ENCODE measurements at regions not wholly inside any gene's neighbourhood (a gene's known extent, or its start where the extent isn't known, plus 50 kb on each side); places are given as distances from the start of the nearest gene placed in this dataset.

DNA sequence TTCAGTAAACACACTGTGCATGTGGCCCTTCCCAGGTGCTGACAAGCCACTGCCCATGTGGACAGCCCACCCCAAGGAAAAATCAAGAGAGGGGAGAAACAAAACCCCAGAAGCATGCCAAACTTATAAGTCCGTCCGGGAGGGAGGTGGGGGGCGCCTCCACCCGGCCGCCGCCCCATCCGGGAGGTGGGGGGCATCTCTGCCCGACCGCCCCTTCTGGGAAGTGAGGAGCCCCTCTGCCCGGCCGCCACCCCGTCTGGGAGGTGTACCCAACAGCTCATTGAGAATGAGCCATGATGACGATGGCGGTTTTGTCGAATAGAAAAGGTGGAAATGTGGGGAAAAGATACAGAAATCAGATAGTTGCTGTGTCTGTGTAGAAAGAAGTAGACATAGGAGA is 53.8 kb upstream of the C2CD4B start:
- Histone ChIP-seq H3K9me3 (ENCODE audit: control insufficient read depth, insufficient read depth, low read depth, low read length) (no peaks in the 10 kb centered on the region), H3K4me2 (ENCODE audit: extremely low read depth, insufficient read depth, low read length) (no peak overlapping the region), H3K27me3 (ENCODE audit: control insufficient read depth, insufficient read depth, low read length) (no peaks in the 10 kb centered on the region), H3K27ac (ENCODE audit: insufficient read depth, low read length) (no peak overlapping the region), H3K4me3 (replicated peaks in 1 of 4; ENCODE audit: control extremely low read depth in 1 of 4, insufficient read depth in 1 of 4, low read depth in 3 of 4, low read length in 4 of 4) (no peak overlapping the region), H3K4me1 (ENCODE audit: control insufficient read depth, extremely low read depth, insufficient read depth, low read length) (no peaks in the 10 kb centered on the region), H3K36me3 (ENCODE audit: control insufficient read depth, insufficient read depth, low read length) (no peaks in the 10 kb centered on the region), H4K20me1 (ENCODE audit: control insufficient read depth, extremely low read depth, insufficient read depth, low read length) (no peaks in the 10 kb centered on the region), H2AFZ (ENCODE audit: low read length) (no peak overlapping the region), H3K79me2 (ENCODE audit: control insufficient read depth, insufficient read depth, low read length) (no peaks in the 10 kb centered on the region), H3K9ac (ENCODE audit: insufficient read depth, low read length) (no peak overlapping the region)
- DNase-seq (ENCODE audit: low read depth in 2 of 2), result no peak
- no peak for TF ChIP-seq EZH2 (IDR thresholded peaks at IDR 0.05; ENCODE audit: low read length, missing control alignments)
- TF ChIP-seq, protein P1, sequence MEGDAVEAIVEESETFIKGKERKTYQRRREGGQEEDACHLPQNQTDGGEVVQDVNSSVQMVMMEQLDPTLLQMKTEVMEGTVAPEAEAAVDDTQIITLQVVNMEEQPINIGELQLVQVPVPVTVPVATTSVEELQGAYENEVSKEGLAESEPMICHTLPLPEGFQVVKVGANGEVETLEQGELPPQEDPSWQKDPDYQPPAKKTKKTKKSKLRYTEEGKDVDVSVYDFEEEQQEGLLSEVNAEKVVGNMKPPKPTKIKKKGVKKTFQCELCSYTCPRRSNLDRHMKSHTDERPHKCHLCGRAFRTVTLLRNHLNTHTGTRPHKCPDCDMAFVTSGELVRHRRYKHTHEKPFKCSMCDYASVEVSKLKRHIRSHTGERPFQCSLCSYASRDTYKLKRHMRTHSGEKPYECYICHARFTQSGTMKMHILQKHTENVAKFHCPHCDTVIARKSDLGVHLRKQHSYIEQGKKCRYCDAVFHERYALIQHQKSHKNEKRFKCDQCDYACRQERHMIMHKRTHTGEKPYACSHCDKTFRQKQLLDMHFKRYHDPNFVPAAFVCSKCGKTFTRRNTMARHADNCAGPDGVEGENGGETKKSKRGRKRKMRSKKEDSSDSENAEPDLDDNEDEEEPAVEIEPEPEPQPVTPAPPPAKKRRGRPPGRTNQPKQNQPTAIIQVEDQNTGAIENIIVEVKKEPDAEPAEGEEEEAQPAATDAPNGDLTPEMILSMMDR (conservative IDR thresholded peaks at IDR 0.05 in 1 of 2, IDR thresholded peaks at IDR 0.05 in 1 of 2; ENCODE audit: low read depth in 1 of 2, low read length in 2 of 2), result no peak

DNA sequence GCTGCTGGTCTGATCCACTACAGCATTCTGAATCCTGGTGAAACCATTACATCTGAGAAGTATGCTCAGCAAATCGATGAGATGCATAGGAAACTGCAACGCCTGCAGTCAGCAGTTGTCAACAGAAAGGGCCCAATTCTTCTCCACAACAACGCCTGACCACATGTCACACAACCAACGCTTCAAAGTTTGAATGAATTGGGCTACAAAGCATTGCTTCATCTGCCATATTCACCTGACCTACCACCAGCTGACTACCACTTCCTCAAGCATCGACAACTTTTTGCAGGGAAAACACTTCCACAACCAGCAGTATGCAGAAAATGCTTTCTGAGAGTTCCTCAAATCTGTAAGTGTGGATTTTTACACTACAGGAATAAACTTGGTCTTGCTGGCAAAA is 54.7 kb upstream of the C2CD4B start:
- Histone ChIP-seq H3K4me1 (ENCODE audit: control insufficient read depth, extremely low read depth, insufficient read depth, low read length) (no peaks in the 10 kb centered on the region), H3K27ac (ENCODE audit: insufficient read depth, low read length) (no peak overlapping the region), H2AFZ (ENCODE audit: low read length) (no peak overlapping the region), H3K27me3 (ENCODE audit: control insufficient read depth, insufficient read depth, low read length) (no peaks in the 10 kb centered on the region), H4K20me1 (ENCODE audit: control insufficient read depth, extremely low read depth, insufficient read depth, low read length) (no peaks in the 10 kb centered on the region), H3K79me2 (ENCODE audit: control insufficient read depth, insufficient read depth, low read length) (no peaks in the 10 kb centered on the region), H3K4me3 (replicated peaks in 1 of 4; ENCODE audit: control extremely low read depth in 1 of 4, insufficient read depth in 1 of 4, low read depth in 3 of 4, low read length in 4 of 4) (no peak overlapping the region), H3K9ac (ENCODE audit: insufficient read depth, low read length) (no peak overlapping the region), H3K4me2 (ENCODE audit: extremely low read depth, insufficient read depth, low read length) (no peak overlapping the region), H3K36me3 (ENCODE audit: control insufficient read depth, insufficient read depth, low read length) (no peaks in the 10 kb centered on the region), H3K9me3 (ENCODE audit: control insufficient read depth, insufficient read depth, low read depth, low read length) (no peaks in the 10 kb centered on the region)
- no peak for DNase-seq (ENCODE audit: low read depth in 2 of 2)
- no peak for TF ChIP-seq EZH2 (IDR thresholded peaks at IDR 0.05; ENCODE audit: low read length, missing control alignments)
- TF ChIP-seq, protein P1 (conservative IDR thresholded peaks at IDR 0.05 in 1 of 2, IDR thresholded peaks at IDR 0.05 in 1 of 2; ENCODE audit: low read depth in 1 of 2, low read length in 2 of 2), result no peak

DNA sequence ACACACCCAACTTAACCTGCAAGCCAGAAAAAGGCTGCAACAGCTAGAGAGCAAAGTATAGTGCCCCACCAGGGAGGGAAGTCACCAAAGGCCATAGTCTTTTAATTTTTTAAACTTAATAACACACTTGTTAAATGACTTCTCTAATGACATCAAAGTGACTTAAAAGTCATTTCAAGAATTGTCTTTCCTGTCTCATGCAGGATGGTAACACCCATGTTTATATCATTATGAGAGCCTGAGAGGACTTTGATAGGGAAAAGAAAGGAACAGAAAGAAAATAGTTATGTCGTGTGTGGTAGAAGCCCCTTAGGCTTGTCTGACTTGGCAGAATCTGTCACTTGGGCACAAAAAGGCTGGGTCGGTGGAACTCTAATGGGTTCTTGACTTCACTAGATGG is 57.9 kb upstream of the C2CD4B start:
- TF ChIP-seq, protein P1 (conservative IDR thresholded peaks at IDR 0.05 in 1 of 2, IDR thresholded peaks at IDR 0.05 in 1 of 2; ENCODE audit: low read depth in 1 of 2, low read length in 2 of 2), result no peak
- no peak for TF ChIP-seq EZH2 (IDR thresholded peaks at IDR 0.05; ENCODE audit: low read length, missing control alignments)
- Histone ChIP-seq H3K36me3 (ENCODE audit: control insufficient read depth, insufficient read depth, low read length) (no peaks in the 10 kb centered on the region), H3K79me2 (ENCODE audit: control insufficient read depth, insufficient read depth, low read length) (no peaks in the 10 kb centered on the region), H3K4me2 (ENCODE audit: extremely low read depth, insufficient read depth, low read length) (no peak overlapping the region), H3K9ac (ENCODE audit: insufficient read depth, low read length) (no peak overlapping the region), H3K27me3 (ENCODE audit: control insufficient read depth, insufficient read depth, low read length) (no peaks in the 10 kb centered on the region), H3K4me1 (ENCODE audit: control insufficient read depth, extremely low read depth, insufficient read depth, low read length) (no peaks in the 10 kb centered on the region), H4K20me1 (ENCODE audit: control insufficient read depth, extremely low read depth, insufficient read depth, low read length) (no peaks in the 10 kb centered on the region), H2AFZ (ENCODE audit: low read length) (no peak overlapping the region), H3K9me3 (ENCODE audit: control insufficient read depth, insufficient read depth, low read depth, low read length) (no peaks in the 10 kb centered on the region), H3K27ac (ENCODE audit: insufficient read depth, low read length) (no peak overlapping the region), H3K4me3 (replicated peaks in 1 of 4; ENCODE audit: control extremely low read depth in 1 of 4, insufficient read depth in 1 of 4, low read depth in 3 of 4, low read length in 4 of 4) (no peak overlapping the region)
- DNase-seq (ENCODE audit: low read depth in 2 of 2), result no peak

Measured in fibroblast of lung (primary cell).